GM18858 (cell line): ENCODE measurements at regions not wholly inside any gene's neighbourhood (a gene's known extent, or its start where the extent isn't known, plus 50 kb on each side); places are given as distances from the start of the nearest gene placed in this dataset.

Experiments
- ATAC-seq: cut with Tn5 transposase; IDR thresholded peaks from one replicate; pipeline ENCODE4 v1.9.1; 2021; ENCODE audit not compliant: unreplicated experiment

GRCh38 chr2:2639251-2640139 is 308.4 kb upstream of the MYT1L start:
- no peak for ATAC-seq

- ATAC-seq = no peak
Observed at GRCh38 chr2:2638547-2639220, 307.6 kb upstream of the MYT1L start.

GRCh38 chr2:2636813-2637212 is 305.7 kb upstream of the MYT1L start:
- ATAC-seq = no peak

DNA sequence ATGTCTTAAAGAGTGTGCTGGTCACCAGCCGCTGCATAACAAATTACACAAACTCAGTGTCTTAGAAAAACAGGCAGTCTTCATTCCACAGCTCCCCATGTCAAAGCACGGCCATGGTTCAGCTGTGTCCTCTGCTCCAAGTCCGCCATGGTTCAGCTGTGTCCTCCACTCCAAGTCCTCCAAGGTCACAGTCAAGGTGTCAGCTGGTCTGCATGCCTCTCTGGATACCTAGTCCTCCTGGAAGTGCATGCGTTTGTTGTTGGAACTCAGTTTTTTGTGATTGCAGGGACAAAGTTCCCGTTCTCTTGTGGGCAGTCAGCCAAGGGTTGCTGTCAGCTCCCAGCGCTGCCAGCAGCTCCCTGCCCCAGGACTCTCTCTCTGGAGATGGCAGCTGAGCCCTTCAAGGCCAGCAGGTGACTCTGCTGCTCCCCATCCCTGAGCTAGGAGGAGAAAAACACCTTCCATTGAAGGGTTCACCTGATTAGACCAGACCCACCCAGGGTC is 304.0 kb upstream of the MYT1L start:
- no peak for ATAC-seq

GRCh38 chr2:2633017-2633416 is 301.9 kb upstream of the MYT1L start:
- no peak for ATAC-seq

GRCh38 chr2:2623939-2624338 is 292.9 kb upstream of the MYT1L start:
- no peak for ATAC-seq

GRCh38 chr2:2621855-2622254 is 290.8 kb upstream of the MYT1L start:
- ATAC-seq = no peak

DNA sequence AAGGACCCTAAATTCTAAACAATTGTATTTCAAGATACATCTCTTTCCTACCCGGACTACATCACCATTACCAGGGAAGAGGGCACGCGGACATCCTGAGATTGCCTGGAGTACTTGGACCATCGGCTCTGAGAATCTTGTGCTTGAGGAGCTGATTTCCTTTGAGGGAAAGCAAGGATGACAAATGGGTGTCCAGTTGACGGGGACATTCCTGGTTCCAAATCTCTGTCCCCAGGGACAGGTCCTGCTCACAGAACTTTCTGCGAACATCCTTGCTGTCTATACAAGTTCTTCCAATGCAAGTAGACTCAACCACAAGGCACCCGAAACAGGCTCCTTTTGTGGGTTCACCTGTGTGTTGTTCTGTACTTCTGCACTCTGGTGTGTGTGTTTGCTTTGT is 289.5 kb upstream of the MYT1L start:
- ATAC-seq = no peak

DNA sequence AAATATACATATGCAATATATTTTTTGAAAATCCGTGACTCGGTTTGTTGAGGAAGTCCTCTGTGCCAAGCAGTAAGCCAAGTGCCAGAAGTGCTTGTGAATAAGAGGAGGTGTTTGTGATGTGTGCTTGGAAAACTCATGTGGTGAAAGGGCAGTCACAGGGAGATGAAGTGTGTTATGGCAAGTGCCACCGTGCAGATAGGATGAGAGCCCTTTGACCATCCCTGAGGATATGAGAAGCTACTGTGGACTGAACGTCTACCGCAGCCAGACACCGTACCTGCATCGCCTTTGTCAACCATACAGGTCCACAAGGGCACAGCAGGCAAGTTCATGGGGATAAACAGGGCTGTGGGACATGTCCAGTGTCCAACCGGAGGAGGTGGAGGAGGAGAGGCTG is 288.9 kb upstream of the MYT1L start:
- ATAC-seq = no peak

- ATAC-seq = no peak
Observed at GRCh38 chr2:2614452-2614851, 283.4 kb upstream of the MYT1L start.

- peak; percentile 100 for ATAC-seq
Observed at GRCh38 chr2:2613279-2614199, 282.5 kb upstream of the MYT1L start.

DNA sequence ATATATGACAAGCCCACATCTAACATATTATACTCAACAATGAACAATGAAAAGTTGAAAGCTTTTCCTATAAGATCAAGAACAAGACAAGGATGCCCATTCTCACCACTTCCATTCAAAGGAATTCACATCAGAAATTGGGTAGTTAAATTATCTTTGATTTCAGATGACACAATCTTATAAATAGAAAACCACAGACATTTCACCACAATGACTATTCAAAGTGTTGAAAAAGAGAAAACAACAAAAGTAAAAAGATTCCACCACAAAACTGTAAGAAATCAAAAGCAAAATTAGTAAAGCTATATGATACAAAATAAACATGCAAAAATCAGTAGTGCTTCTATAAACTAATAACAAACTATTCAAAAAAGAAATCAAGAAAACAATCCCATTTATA is 279.7 kb upstream of the MYT1L start:
- ATAC-seq = no peak

- ATAC-seq = no peak
Observed at GRCh38 chr2:2600366-2600765, 269.3 kb upstream of the MYT1L start.

DNA sequence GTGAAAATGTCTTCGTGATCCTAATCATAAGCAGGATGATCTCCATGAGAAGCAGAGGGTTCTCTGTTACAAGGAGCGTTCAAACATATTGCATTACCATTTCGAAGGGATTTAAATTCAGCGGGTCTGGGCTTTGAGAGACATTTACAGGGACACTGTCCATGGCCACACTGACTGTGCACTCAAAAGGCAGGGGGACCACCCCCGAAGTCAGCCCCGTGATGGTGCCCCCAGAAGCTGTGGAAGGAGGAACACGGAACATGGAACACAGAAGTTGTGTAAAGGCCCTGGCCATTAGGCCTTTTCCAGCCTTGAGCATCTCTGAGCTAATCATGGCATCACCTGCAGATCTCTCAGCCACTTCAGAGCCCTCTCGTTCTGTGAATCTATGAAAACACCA is 268.4 kb upstream of the MYT1L start:
- no peak for ATAC-seq

DNA sequence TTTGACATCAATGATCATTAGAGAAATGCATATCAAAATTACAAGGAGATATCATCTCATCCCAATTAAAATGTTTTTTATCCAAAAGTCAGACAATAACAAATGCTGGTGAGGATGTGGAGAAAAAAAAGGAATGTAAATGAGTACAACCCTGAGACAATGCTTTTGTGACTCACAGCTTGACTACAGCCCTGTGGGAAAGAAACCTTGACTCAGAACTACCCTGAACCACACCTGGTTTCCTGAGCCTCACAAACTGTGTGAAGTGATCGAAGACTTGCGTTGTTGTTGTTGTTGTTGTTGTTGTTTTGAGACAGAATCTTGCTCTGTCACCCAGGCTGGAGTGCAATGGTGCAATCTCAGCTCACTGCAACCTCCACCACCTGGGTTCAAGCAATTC is 266.6 kb upstream of the MYT1L start:
- no peak for ATAC-seq

DNA sequence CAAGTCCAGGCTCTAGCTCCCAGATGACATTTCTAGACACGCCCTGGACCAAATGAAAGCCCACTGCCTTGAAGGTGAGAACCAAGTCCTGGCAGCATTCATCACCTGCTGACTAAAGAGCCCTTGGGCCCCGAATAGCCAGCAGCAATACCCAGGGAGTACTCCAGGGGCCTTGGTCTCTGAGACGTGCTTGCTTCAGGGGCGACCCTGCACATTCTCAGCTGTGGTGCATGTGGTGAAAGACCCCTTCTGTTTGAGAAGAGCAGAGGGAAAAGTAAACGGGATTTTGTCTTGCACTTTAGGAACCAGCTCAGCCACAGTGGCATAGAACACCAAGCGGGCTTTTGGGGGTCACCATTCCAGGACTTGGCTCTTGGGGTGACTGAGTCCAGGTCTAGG is 260.5 kb upstream of the MYT1L start:
- ATAC-seq = no peak

DNA sequence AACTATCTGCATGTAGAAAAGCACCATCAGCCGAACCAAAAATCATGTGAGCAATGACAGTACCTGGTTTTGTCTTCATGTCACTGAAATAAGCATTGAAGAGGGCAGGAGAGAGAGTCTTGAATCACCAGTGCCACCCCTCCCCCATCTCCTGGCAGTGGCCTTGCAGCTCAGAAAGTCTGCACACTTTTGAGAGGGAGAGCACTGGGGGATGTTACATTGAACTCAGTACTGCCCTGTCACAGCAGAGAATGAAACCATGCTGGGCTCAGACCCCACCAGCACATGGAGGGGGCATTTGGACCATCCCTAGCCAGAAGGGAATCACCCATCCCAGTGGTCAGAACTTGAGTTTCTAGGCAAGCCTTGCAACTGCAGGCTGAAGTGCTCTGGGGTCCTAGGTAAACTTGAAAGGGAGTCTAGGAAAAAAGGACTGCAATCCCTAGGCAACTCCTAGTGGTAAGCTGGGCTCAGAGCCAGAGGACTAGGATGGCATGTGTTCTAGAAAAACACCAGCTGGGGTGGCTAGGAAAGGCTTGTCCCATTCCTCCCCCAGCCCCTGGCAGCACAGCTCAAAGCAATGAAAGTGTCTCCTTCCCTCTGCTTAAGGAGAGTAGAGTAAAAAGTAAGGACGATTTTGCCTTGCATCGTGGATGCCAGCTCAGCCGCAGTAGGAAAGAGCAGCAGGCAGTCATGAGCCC is 259.9 kb upstream of the MYT1L start:
- no peak for ATAC-seq

GRCh38 chr2:2590141-2590540 is 259.1 kb upstream of the MYT1L start:
- no peak for ATAC-seq

DNA sequence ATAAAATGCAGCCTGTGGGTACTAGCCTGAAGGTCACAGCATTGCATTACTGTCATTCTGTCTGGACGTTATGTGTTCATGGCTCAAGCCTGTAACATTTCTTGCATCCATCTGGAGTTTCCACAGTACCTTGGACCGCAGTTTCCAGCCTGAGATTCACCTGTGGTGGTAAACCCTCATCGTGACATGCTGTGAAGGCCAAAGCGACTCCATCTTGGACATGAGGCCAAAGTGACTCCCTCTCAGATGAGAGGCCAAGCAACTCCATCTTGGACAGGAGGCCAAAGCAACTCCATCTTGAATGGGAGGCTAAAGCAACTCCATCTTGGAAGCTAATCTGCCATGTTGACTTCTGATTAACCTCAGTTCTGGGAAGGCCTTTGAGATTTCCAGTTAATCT is 257.7 kb upstream of the MYT1L start:
- ATAC-seq = no peak

- ATAC-seq = no peak
Observed at GRCh38 chr2:2587354-2587753, 256.3 kb upstream of the MYT1L start.

DNA sequence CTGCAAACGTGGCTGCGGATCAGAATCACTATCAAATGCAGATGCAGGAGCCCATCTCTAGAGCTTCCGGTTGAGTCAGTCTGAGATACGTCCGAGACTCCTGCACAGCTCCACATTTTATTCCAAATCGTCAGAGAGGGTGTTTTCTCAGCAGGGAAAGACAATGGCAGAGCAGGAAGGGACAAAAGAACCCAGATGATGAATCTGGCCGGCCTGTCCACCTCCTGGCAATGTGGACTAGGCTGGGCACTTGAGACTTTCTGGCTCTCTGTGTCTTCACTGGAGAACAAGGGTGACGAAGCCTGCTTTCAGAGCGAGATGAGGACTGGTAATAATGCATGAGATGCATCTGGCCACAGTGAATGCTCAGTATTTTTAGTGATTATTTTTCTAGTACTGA is 255.9 kb upstream of the MYT1L start:
- no peak for ATAC-seq
